H1 (cell line): ENCODE measurements at regions not wholly inside any gene's neighbourhood (a gene's known extent, or its start where the extent isn't known, plus 50 kb on each side); places are given as distances from the start of the nearest gene placed in this dataset.

ENCODE experiments used
- CTCF ChIP-seq, 3 experiments: IDR thresholded peaks; 1 replicate in 2 of 3; 2 replicates in 1 of 3; pipeline versions ENCODE4 v1.5.1 to v1.6.1; 2011; ENCODE audit warnings: low read length in 3 of 3, mild to moderate bottlenecking in 3 of 3, inconsistent platforms in 2 of 3, low read depth in 1 of 3, moderate library complexity in 1 of 3; ENCODE audit not compliant: insufficient read depth in 1 of 3; ENCODE audit errors: control extremely low read depth in 1 of 3
- FOSL1 ChIP-seq: IDR thresholded peaks from 2 replicates; pipeline ENCODE4 v1.6.1; 2011; ENCODE audit warnings: mild to moderate bottlenecking, low read depth, low read length, moderate library complexity; ENCODE audit not compliant: insufficient read depth
- GABPA ChIP-seq: IDR thresholded peaks from 2 replicates; pipeline ENCODE4 v1.6.1; 2011; ENCODE audit warnings: mild to moderate bottlenecking, low read length, moderate library complexity, borderline replicate concordance; ENCODE audit not compliant: insufficient read depth
- KDM4A ChIP-seq: IDR thresholded peaks from one replicate; pipeline ENCODE4 v1.7.1; 2012; ENCODE audit warnings: low read depth, mild to moderate bottlenecking, moderate library complexity, low read length, inconsistent platforms; ENCODE audit not compliant: severe bottlenecking
- SAP30 ChIP-seq: fragments of 300-600 bp; sonication (generic); IDR thresholded peaks from 2 replicates; pipeline ENCODE4 v1.7.1; 2012; ENCODE audit warnings: low read length, moderate library complexity, mild to moderate bottlenecking, inconsistent platforms; ENCODE audit not compliant: insufficient read depth, insufficient replicate concordance

- no peak for TF ChIP-seq SAP30
- no peak for TF ChIP-seq CTCF (IDR thresholded peaks at IDR 0.05; ENCODE audit: control extremely low read depth in 1 of 3, insufficient read depth in 1 of 3, low read depth in 1 of 3, low read length in 3 of 3)
- TF ChIP-seq FOSL1, result no peak
- TF ChIP-seq GABPA, result no peak
- no peak for TF ChIP-seq KDM4A
These were observed 153.5 kb upstream of the RAI14 start (continued) for GRCh38 chr5:34502581-34502980.
